ENCODE measurements at regions not wholly inside any gene's neighbourhood (a gene's known extent, or its start where the extent isn't known, plus 50 kb on each side); places are given as distances from the start of the nearest gene placed in this dataset.

- in situ Hi-C loops (cut with HindIII; ENCODE audit: low pct_unique_long_range_greater_than_20kb, low sequenced_read_pairs) = no loop called here
- TF ChIP-seq JUND (IDR thresholded peaks at IDR 0.05; ENCODE audit: low read depth) = no peak
- DNase-seq (ENCODE audit: low read depth in 1 of 2, low spot score in 1 of 2) = no peak
These were observed 55.4 kb upstream of the RNF180 start for GRCh38 chr5:64110222-64110621.

GRCh38 chr5:64108674-64109073, 57.0 kb upstream of the RNF180 start:
- in situ Hi-C loops (cut with HindIII; ENCODE audit: low pct_unique_long_range_greater_than_20kb, low sequenced_read_pairs) = no loop called here
- DNase-seq (ENCODE audit: low read depth in 1 of 2, low spot score in 1 of 2) = no peak
- TF ChIP-seq JUND (IDR thresholded peaks at IDR 0.05; ENCODE audit: low read depth) = no peak

GRCh38 chr5:64100203-64100602, 65.4 kb upstream of the RNF180 start:
- in situ Hi-C loops (cut with HindIII; ENCODE audit: low pct_unique_long_range_greater_than_20kb, low sequenced_read_pairs) = no loop called here
- TF ChIP-seq JUND (IDR thresholded peaks at IDR 0.05; ENCODE audit: low read depth) = no peak
- peak in 1 of 2 experiments; percentile 9 for DNase-seq (ENCODE audit: low read depth in 1 of 2, low spot score in 1 of 2)

DNA sequence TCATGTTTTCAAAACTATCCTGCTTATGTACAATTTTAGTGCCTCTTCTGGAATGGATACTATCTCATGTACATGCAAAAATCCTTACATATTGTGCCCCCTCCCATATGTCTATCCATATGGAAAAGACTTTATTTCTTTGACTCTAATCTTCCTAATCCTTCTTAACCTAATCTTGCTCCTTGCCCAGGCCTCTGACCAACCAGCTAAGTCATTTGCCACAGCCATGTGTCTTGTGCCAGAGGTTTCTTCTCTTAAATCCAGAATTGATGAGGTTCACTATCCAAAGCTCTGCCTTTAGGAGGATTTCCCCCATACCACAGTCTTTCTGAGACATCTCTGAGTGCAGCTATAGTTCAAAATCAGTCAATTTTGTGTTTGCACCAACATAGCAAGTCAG, 68.9 kb upstream of the RNF180 start:
- no peak for TF ChIP-seq JUND (IDR thresholded peaks at IDR 0.05; ENCODE audit: low read depth)
- in situ Hi-C loops (cut with HindIII; ENCODE audit: low pct_unique_long_range_greater_than_20kb, low sequenced_read_pairs) = no loop called here

GRCh38 chr5:64077589-64077988, 88.1 kb upstream of the RNF180 start:
- in situ Hi-C loops (cut with HindIII; ENCODE audit: low pct_unique_long_range_greater_than_20kb, low sequenced_read_pairs) = no loop called here

More for the DNA sequence above, 68.9 kb upstream of the RNF180 start:
- no peak for DNase-seq (ENCODE audit: low read depth in 1 of 2, low spot score in 1 of 2)

GRCh38 chr5:64074533-64074932, 91.1 kb upstream of the RNF180 start:
- in situ Hi-C loops (cut with HindIII; ENCODE audit: low pct_unique_long_range_greater_than_20kb, low sequenced_read_pairs) = no loop called here
- TF ChIP-seq JUND (IDR thresholded peaks at IDR 0.05; ENCODE audit: low read depth) = no peak
- peak; percentile 33 to 62 for DNase-seq (ENCODE audit: low read depth in 1 of 2, low spot score in 1 of 2)

More at GRCh38 chr5:64077589-64077988, 88.1 kb upstream of the RNF180 start:
- DNase-seq (ENCODE audit: low read depth in 1 of 2, low spot score in 1 of 2) = no peak
- TF ChIP-seq JUND (IDR thresholded peaks at IDR 0.05; ENCODE audit: low read depth) = no peak

- no peak for DNase-seq (ENCODE audit: low read depth in 1 of 2, low spot score in 1 of 2)
- no peak for TF ChIP-seq JUND (IDR thresholded peaks at IDR 0.05; ENCODE audit: low read depth)
- in situ Hi-C loops (cut with HindIII; ENCODE audit: low pct_unique_long_range_greater_than_20kb, low sequenced_read_pairs) = no loop called here
These were observed 96.2 kb upstream of the RNF180 start for GRCh38 chr5:64069486-64069885.

- DNase-seq (ENCODE audit: low read depth in 1 of 2, low spot score in 1 of 2) = no peak
- in situ Hi-C loops (cut with HindIII; ENCODE audit: low pct_unique_long_range_greater_than_20kb, low sequenced_read_pairs) = no loop called here
- no peak for TF ChIP-seq JUND (IDR thresholded peaks at IDR 0.05; ENCODE audit: low read depth)
These were observed 88.1 kb upstream of the HTR1A start for GRCh38 chr5:64050296-64050695.

GRCh38 chr5:64040490-64040889, 78.2 kb upstream of the HTR1A start:
- no peak for TF ChIP-seq JUND (IDR thresholded peaks at IDR 0.05; ENCODE audit: low read depth)
- in situ Hi-C loops (cut with HindIII; ENCODE audit: low pct_unique_long_range_greater_than_20kb, low sequenced_read_pairs) = no loop called here
- DNase-seq (ENCODE audit: low read depth in 1 of 2, low spot score in 1 of 2) = no peak

DNA sequence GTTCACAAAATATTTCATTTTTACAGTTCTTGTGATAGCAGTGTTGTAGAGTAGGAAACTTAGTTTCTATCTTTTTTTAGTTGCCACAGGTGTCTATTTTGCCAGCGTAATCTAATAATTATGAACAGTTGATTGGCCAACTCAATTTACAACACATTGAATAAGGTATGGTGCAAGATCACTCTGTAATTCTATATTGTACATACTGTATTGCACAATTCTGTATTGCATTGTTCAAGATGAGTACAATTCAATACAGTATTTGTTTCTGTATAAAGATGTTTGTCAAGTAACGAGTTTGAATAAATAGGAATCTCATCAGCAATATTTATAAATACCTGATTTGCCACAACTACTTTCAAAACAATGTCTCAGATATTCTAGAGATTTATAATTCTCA, 64.2 kb upstream of the HTR1A start:
- no peak for DNase-seq (ENCODE audit: low read depth in 1 of 2, low spot score in 1 of 2)
- in situ Hi-C loops (cut with HindIII; ENCODE audit: low pct_unique_long_range_greater_than_20kb, low sequenced_read_pairs) = no loop called here
- TF ChIP-seq JUND (IDR thresholded peaks at IDR 0.05; ENCODE audit: low read depth) = no peak

DNA sequence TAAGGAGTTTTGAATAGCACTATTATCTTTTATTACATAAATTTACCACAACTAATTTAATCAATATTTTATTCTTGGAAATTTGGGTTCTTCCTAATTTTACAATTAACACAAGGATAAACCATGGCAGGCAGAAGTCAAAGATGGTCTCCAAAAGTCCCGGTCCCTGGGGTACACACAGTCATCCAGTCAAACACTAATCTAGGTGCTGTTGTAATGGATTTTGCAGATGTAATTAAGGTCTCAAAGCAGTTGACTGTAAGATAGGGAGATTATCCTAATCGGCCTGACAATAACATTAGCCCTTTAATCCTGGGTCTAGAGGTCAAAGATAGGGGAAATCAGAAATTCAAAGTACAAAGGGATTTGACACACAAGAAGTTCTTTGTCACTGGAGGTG, 57.5 kb upstream of the HTR1A start:
- in situ Hi-C loops (cut with HindIII; ENCODE audit: low pct_unique_long_range_greater_than_20kb, low sequenced_read_pairs) = no loop called here
- DNase-seq (ENCODE audit: low read depth in 1 of 2, low spot score in 1 of 2) = no peak

GRCh38 chr5:64018966-64019365, 56.7 kb upstream of the HTR1A start:
- no peak for TF ChIP-seq JUND (IDR thresholded peaks at IDR 0.05; ENCODE audit: low read depth)
- in situ Hi-C loops (cut with HindIII; ENCODE audit: low pct_unique_long_range_greater_than_20kb, low sequenced_read_pairs) = no loop called here
- DNase-seq (ENCODE audit: low read depth in 1 of 2, low spot score in 1 of 2) = no peak

More for the DNA sequence above, 57.5 kb upstream of the HTR1A start:
- no peak for TF ChIP-seq JUND (IDR thresholded peaks at IDR 0.05; ENCODE audit: low read depth)

DNA sequence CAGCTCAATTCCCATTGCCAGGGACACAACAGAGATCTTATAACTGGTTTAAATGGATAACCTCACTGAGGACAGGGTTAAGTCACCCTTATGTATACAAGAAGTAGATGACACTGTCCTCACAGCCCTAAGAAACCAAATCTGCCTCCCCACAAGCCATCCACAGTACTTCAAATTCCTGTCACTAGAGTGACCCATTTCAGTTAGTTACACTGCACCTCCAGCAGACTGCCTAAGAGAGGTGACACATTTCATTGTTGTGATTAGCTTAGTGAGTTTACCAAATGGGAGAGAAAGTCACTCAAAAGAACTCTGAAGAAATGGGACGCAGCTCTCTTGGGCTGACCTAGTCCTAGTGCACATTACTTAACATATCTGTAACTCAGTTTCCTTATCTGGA, 53.6 kb upstream of the HTR1A start:
- no peak for DNase-seq (ENCODE audit: low read depth in 1 of 2, low spot score in 1 of 2)
- in situ Hi-C loops (cut with HindIII; ENCODE audit: low pct_unique_long_range_greater_than_20kb, low sequenced_read_pairs) = no loop called here
- TF ChIP-seq JUND (IDR thresholded peaks at IDR 0.05; ENCODE audit: low read depth) = no peak
